DMS53 treated with DMSO at 0.1 percent for 48 hours (cell line): ENCODE measurements at regions not wholly inside any gene's neighbourhood (a gene's known extent, or its start where the extent isn't known, plus 50 kb on each side); places are given as distances from the start of the nearest gene placed in this dataset.
"Not testable (repeated sequence)": the region's sequence is repeated elsewhere in the genome, so short reads cannot be mapped to it uniquely, and the experiment has no call there.

Experiments
- DNase-seq: peaks from one replicate; lab custom pipeline; 2025; ENCODE audit not compliant: unreplicated experiment; lab: John Stamatoyannopoulos, UW

- DNase-seq: no peak
Observed at GRCh38 chr7:51472873-51473272, 156.3 kb upstream of the COBL start.

GRCh38 chr7:51471981-51472296 is 155.3 kb upstream of the COBL start:
- DNase-seq: no peak

DNA sequence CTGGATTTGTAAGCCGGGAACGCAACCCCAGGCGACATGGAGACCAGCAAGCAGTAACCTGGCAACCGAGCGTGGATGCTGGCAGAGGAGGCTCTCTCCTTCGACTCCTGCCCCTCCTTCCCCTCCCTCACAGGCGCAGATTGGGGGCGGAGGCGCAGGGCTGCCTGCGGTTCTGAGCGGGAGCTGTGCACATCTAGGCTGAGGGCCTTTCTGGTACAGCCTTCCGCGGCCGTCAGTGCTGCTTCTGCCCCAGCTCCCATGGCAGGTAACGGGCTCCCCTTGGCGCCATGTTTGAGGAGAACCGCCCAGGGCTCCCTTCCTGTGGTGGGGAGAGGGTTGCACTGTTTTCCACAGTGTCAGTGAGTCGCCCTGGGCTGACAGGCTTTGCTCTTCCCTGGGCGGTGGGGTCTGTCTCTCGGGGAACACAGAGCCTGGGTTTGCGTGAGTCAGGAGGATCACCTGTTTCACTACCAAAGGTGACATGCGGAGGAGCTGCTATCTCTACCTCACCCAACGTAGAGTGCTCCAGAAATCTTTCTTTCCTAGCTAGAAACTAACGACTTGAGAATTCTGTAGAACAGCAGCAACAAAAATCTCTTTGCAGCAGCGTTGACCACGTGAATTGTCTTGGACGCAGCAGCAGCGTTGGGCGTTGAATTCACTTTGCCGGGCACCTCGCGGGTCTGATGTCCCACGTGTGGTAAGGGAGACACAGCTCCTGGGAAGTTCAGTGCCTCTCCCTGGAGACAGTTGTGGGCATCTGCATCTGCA is 154.8 kb upstream of the COBL start:
- DNase-seq: no peak

DNA sequence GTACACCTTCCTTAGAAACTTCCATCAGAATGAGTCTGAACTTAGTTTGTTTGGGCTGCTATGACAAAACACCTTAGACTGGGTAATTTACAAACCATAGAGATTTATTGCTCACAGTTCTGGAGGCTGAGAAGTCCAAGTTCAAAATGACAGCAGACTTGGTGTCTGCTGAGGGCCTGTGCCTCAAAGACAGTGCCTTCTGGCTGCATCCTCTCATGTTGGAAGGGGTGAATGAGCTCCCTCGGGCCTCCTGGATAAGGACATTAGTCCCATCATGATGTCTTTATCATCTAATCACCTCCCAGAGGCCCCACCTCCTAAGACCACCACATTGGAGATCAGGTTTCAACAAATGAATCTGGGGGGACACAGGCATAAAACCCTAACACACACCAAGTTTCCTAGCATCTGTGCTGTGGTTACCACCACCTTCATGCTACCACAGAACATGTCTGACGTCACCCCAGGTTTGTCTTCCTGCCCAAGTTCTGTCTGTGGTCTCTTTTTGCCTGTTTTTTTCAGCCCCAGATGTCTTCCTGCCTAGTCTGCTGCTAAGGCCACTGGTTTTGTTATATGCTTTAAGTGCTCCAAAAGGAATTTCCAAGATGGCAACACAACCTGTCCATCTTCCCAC is 150.9 kb upstream of the COBL start:
- DNase-seq: no peak

- no peak for DNase-seq
Observed at GRCh38 chr7:51459809-51460208, 143.2 kb upstream of the COBL start.

DNA sequence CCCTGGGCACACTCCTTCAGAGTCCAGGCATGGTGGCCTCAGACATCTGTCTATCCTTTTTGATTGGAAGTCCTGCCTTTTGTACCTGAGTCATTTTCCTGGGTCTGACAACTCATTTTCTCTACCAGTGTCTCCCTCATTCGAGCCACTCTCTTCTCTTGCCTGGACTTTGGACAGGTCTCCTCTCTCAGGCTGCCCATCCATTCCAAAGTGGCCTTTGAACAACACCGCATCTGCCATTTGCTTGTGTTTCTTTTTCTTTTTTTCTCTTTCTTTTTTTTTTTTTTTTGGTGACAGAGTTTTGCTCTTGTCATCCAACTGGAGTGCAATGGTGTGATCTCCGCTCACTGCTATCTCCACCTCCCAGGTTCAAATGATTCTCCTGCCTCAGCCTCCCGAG is 142.1 kb upstream of the COBL start:
- no peak for DNase-seq

DNA sequence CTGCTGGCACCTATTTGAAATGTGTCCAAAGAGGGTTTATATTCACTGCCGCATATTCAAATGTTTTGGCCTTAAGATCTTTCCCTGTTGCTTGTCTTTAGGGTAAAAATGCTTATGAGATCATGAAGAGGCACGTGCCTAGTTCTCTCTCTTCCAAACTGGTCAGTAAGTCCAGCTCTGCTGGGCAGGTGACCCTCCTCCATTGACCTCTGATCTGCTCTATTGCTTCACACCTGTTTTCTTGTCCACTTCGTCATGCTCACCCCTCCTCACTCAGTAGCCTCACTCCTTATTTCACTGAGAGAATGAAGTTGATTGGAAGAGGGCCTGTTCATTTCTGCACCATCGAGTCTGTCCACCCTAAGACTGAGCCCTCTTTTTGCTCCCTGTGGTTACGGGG is 140.5 kb upstream of the COBL start:
- DNase-seq: no peak

DNA sequence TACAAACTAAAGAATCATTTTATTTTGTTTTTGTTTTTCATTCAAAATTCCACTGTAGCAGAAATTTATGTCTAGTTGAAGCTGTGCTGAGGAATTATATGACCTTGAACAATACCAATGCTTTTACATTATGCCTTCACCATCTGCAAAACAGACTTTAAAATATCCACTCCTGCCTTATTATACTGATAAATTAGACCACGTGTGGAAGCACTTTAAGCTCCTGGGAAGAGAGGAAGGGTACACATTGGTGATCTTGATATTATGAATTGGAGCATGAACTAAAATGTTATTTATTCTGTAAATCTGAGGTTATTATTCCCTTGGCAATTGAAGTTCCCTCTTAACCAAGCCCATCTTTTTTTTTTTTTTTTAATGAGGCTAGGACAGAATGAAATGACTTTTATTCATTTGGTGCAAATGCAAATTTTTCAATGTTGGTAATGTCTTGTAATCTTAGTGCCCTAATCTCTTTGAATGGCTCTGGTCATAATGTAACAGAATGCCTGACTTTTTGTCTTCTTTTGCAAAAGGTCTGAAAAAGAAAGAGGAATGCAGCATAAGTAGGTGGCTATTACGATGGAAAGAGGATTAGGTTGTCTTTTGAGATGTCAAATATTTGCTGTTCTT is 139.9 kb upstream of the COBL start:
- no peak for DNase-seq

GRCh38 chr7:51455948-51456347 is 139.3 kb upstream of the COBL start:
- peak; percentile 67 for DNase-seq

DNA sequence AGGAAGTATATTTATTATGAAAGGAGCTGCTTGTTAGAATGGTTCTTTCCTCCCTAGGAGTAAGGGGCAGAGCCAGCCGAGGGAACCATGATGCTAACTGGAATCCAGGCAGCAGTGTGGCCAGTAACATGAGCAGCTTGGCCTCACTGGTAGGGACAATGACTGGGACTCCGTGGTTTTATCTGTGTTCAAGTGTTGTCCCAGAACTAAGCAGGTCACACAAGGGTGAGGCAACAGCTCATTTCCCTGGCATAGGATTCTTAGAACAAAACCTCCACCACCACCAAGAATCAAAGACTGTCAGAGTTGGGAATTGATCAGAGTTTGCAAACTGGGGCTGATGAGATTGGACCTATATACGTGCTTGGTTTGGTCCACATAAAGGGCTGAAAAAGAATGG is 138.9 kb upstream of the COBL start:
- peak; percentile 14 for DNase-seq

- DNase-seq: peak; percentile 20
Observed at GRCh38 chr7:51455086-51455485, 138.5 kb upstream of the COBL start.

GRCh38 chr7:51452694-51453093 is 136.1 kb upstream of the COBL start:
- DNase-seq: no peak

GRCh38 chr7:51451751-51452476 is 135.3 kb upstream of the COBL start:
- DNase-seq: no peak

- no peak for DNase-seq
Observed at GRCh38 chr7:51450541-51450940, 133.9 kb upstream of the COBL start.

GRCh38 chr7:51446785-51447184 is 130.2 kb upstream of the COBL start:
- no peak for DNase-seq

DNA sequence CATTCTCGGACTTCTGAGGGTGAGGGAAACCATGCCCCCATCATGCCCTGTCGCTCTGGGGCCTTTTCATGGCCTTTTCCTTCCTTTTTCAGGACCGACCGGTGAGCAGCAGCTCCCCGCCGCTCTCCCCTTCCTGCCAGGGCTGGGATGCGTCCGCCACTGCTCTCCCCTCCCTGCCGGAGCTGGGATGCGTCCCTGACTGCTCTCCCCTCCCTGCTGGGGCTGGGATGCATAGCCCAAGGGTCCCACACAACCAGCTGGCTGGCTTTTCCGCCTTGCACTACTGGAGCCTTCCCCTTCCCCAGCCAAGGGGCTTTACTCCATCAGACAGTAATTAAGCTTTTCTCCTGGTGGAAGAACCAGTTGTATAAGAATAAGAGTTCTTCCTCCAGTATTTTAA is 129.7 kb upstream of the COBL start:
- DNase-seq: no peak

DNA sequence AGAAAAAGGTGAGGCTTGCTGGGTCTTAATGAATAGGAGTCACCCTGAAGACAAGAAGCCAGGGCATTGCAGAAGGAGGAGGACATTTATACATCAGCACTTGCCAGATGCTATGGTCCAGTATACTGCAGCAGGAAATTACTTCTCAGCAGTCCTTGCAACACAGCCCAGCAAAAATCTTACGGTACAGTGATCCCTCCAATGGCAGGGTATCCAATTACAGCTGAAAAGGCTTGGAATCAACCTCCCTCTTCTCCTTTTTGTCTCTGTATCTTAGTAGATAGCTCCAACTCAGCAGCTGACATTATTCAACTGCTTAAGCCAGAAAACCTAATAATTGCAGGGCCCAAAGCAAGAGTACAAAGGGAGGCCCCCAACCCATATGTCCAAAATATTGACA is 128.3 kb upstream of the COBL start:
- no peak for DNase-seq

GRCh38 chr7:51430480-51431086 is 114.0 kb upstream of the COBL start:
- DNase-seq: peak; percentile 70

- DNase-seq: peak; percentile 25
Observed at GRCh38 chr7:51428217-51428887, 111.7 kb upstream of the COBL start.

GRCh38 chr7:51426163-51426562 is 109.6 kb upstream of the COBL start:
- DNase-seq: no peak

DNA sequence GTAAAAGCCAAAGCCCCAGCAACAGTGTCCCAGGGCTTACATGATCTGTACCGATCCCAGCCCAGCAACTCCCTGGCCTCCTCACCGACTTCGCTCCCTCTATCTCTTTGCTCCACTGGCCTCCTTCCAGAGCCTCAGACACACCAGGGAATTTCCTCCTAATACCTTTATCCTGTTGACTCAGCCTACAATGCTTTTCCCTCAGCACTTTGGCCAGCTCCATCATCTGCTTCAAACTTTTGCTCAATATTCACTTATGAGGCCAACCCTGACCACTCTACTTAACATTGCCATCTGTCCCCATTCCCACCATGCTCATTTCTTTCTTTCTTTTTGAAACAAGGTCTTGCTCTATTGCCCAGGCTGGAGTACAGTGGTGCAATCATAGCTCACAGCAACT is 93.3 kb upstream of the COBL start:
- not testable (repeated sequence) for DNase-seq
